HG03457 (cell line): ENCODE measurements at regions not wholly inside any gene's neighbourhood (a gene's known extent, or its start where the extent isn't known, plus 50 kb on each side); places are given as distances from the start of the nearest gene placed in this dataset.
A peak's percentile ranks its signal among the peaks of the same experiment; 100 is the strongest.
"Not testable (repeated sequence)": the region's sequence is repeated elsewhere in the genome, so short reads cannot be mapped to it uniquely, and the experiment has no call there.

Experiments used
- ATAC-seq: cut with Tn5 transposase; IDR thresholded peaks from one replicate; pipeline ENCODE4 v1.9.1; 2021; ENCODE audit warnings: moderate number of reproducible peaks; ENCODE audit not compliant: unreplicated experiment

- no peak for ATAC-seq
Observed at GRCh38 chr21:17738176-17738953, 80.8 kb downstream of the C21orf91 start.

GRCh38 chr21:17736072-17736471 is 83.1 kb downstream of the C21orf91 start:
- ATAC-seq, result no peak

- ATAC-seq, result no peak
Observed at GRCh38 chr21:17733209-17733608, 85.9 kb downstream of the C21orf91 start.

- ATAC-seq, result no peak
Observed at GRCh38 chr21:17732306-17732705, 86.8 kb downstream of the C21orf91 start.

- ATAC-seq, result no peak
Observed at GRCh38 chr21:17731554-17731953, 87.6 kb downstream of the C21orf91 start.

GRCh38 chr21:17730782-17731181 is 88.4 kb downstream of the C21orf91 start:
- no peak for ATAC-seq

- ATAC-seq, result no peak
Observed at GRCh38 chr21:17729455-17729854, 89.7 kb downstream of the C21orf91 start.

GRCh38 chr21:17727361-17727760 is 91.8 kb downstream of the C21orf91 start:
- no peak for ATAC-seq

- ATAC-seq, result no peak
Observed at GRCh38 chr21:17726047-17726829, 92.9 kb downstream of the C21orf91 start.

GRCh38 chr21:17725339-17725738 is 93.8 kb downstream of the C21orf91 start:
- ATAC-seq, result no peak

- ATAC-seq, result no peak
Observed at GRCh38 chr21:17712887-17713286, 100.2 kb upstream of the BTG3 start.

- ATAC-seq, result no peak
Observed at GRCh38 chr21:17711896-17712295, 99.2 kb upstream of the BTG3 start.

- ATAC-seq, result peak; percentile 99
Observed at GRCh38 chr21:17709266-17709611, 96.5 kb upstream of the BTG3 start.

- peak; percentile 35 for ATAC-seq
Observed at GRCh38 chr21:17708522-17709265, 96.0 kb upstream of the BTG3 start.

- no peak for ATAC-seq
Observed at GRCh38 chr21:17699524-17700189, 87.0 kb upstream of the BTG3 start.

GRCh38 chr21:17697473-17697872 is 84.8 kb upstream of the BTG3 start:
- ATAC-seq, result no peak

- not testable (repeated sequence) for ATAC-seq
Observed at GRCh38 chr21:17694416-17694815, 81.7 kb upstream of the BTG3 start.

- ATAC-seq, result no peak
Observed at GRCh38 chr21:17693801-17694200, 81.1 kb upstream of the BTG3 start.

- ATAC-seq, result no peak
Observed at GRCh38 chr21:17690078-17690494, 77.4 kb upstream of the BTG3 start.

GRCh38 chr21:17688912-17689874 is 76.5 kb upstream of the BTG3 start:
- ATAC-seq, result no peak
